Smooth muscle cell (in vitro differentiated cells): ENCODE measurements at regions not wholly inside any gene's neighbourhood (a gene's known extent, or its start where the extent isn't known, plus 50 kb on each side); places are given as distances from the start of the nearest gene placed in this dataset.

Experiments used
- DNase-seq: peaks from one replicate; lab custom pipeline; 2025; ENCODE audit not compliant: unreplicated experiment; lab: John Stamatoyannopoulos, UW
- H2AFZ ChIP-seq: fragments of 200-600 bp; sonication (generic); 2 replicates; pipeline ENCODE4 v1.6.0; 2016; ENCODE audit warnings: antibody characterized with exemption, low read depth, mild to moderate bottlenecking
- H3F3A ChIP-seq: fragments of 200-600 bp; sonication (generic); 2 replicates; pipeline ENCODE4 v1.6.0; 2017; ENCODE audit warnings: antibody characterized with exemption, low read depth
- H3K27ac ChIP-seq: fragments of 200-600 bp; sonication (generic); 2 replicates; pipeline ENCODE4 v1.5.1; 2016; ENCODE audit warnings: low read depth, mild to moderate bottlenecking
- H3K27me3 ChIP-seq: fragments of 200-600 bp; sonication (generic); 2 replicates; pipeline ENCODE4 v1.6.1; 2016; ENCODE audit warnings: low read depth, mild to moderate bottlenecking
- H3K36me3 ChIP-seq: fragments of 200-600 bp; sonication (generic); 2 replicates; pipeline ENCODE4 v1.5.1; 2016; ENCODE audit warnings: low read depth
- H3K4me1 ChIP-seq: fragments of 200-600 bp; sonication (generic); 2 replicates; pipeline ENCODE4 v1.5.1; 2016; ENCODE audit warnings: low read depth
- H3K4me2 ChIP-seq: fragments of 200-600 bp; sonication (generic); 2 replicates; pipeline ENCODE4 v1.6.0; 2016; ENCODE audit warnings: mild to moderate bottlenecking
- H3K4me3 ChIP-seq: fragments of 200-600 bp; sonication (generic); 2 replicates; pipeline ENCODE4 v1.5.1; 2016; ENCODE audit warnings: mild to moderate bottlenecking
- H3K79me2 ChIP-seq: fragments of 200-600 bp; sonication (generic); 2 replicates; pipeline ENCODE4 v1.6.0; 2016; ENCODE audit warnings: low read depth, mild to moderate bottlenecking
- H3K9ac ChIP-seq: fragments of 200-600 bp; sonication (generic); 2 replicates; pipeline ENCODE4 v1.6.0; 2016; ENCODE audit warnings: low read depth
- H3K9me3 ChIP-seq: fragments of 200-600 bp; sonication (generic); replicated peaks from 2 replicates; pipeline ENCODE4 v1.5.1; 2016; ENCODE audit warnings: low read depth
- H4K20me1 ChIP-seq: fragments of 200-600 bp; sonication (generic); 2 replicates; pipeline ENCODE4 v1.6.0; 2016; ENCODE audit warnings: low read depth
- CTCF ChIP-seq: fragments of 200-600 bp; sonication (generic); IDR thresholded peaks from 2 replicates; pipeline ENCODE4 v1.5.1; 2017; ENCODE audit warnings: borderline replicate concordance, mild to moderate bottlenecking, antibody characterized with exemption; ENCODE audit not compliant: insufficient read depth, poor library complexity, severe bottlenecking
- WGBS: methylation state at CpG from one replicate; pipeline ENCODE4 v1.1.7; 2016; ENCODE audit warnings: low lambda C conversion rate; 5-methylcytosine and 5-hydroxymethylcytosine counted together

GRCh38 chr20:56975838-56976237, 290.6 kb downstream of the BMP7 start:
- Histone ChIP-seq H3F3A (no peaks in the 10 kb centered on the region), H3K4me2 (no peak overlapping the region), H3K9me3 (no peaks in the 10 kb centered on the region), H3K79me2 (no peaks in the 10 kb centered on the region), H3K27ac (no peak overlapping the region), H3K36me3 (no peaks in the 10 kb centered on the region), H3K4me3 (no peak overlapping the region), H2AFZ (no peak overlapping the region), H4K20me1 (no peaks in the 10 kb centered on the region), H3K9ac (no peak overlapping the region), H3K4me1 (peaks cover 5% of the 10 kb centered on the region), H3K27me3 (peaks cover 19% of the 10 kb centered on the region)
- WGBS = 90% methylated on average over 2 of the region's 2 CpGs
- no peak for DNase-seq
- TF ChIP-seq CTCF = no peak

- WGBS = 93% methylated on average over 10 of the region's 10 CpGs
- no peak overlapping the region for H3K4me2 ChIP-seq
- no peak overlapping the region for H3K4me3 ChIP-seq
Measured at GRCh38 chr20:56976336-56976735, 290.1 kb downstream of the BMP7 start.

GRCh38 chr20:56978475-56978874, 288.0 kb downstream of the BMP7 start:
- no peak for TF ChIP-seq CTCF
- 92% methylated on average over 13 of the region's 13 CpGs for WGBS
- H3K9me3 ChIP-seq = no peaks in the 10 kb centered on the region

More at GRCh38 chr20:56976336-56976735, 290.1 kb downstream of the BMP7 start:
- H3K79me2 ChIP-seq = no peaks in the 10 kb centered on the region
- TF ChIP-seq CTCF = no peak
- no peak overlapping the region for H2AFZ ChIP-seq
- no peaks in the 10 kb centered on the region for H4K20me1 ChIP-seq
- no peaks in the 10 kb centered on the region for H3K36me3 ChIP-seq
- H3K27ac ChIP-seq = no peak overlapping the region
- peaks cover 5% of the 10 kb centered on the region for H3K4me1 ChIP-seq
- peaks cover 19% of the 10 kb centered on the region for H3K27me3 ChIP-seq
- H3K9ac ChIP-seq = no peak overlapping the region
- H3K9me3 ChIP-seq = no peaks in the 10 kb centered on the region
- no peak for DNase-seq
- H3F3A ChIP-seq = no peaks in the 10 kb centered on the region

GRCh38 chr20:56979125-56979524, 287.3 kb downstream of the BMP7 start:
- no peak for TF ChIP-seq CTCF
- Histone ChIP-seq H4K20me1 (no peaks in the 10 kb centered on the region), H3K9me3 (no peaks in the 10 kb centered on the region), H3K4me2 (no peak overlapping the region), H3K36me3 (no peaks in the 10 kb centered on the region), H3K4me1 (peaks cover 2% of the 10 kb centered on the region), H3K9ac (no peak overlapping the region), H3K4me3 (no peak overlapping the region), H3K27me3 (peaks cover 19% of the 10 kb centered on the region), H3K27ac (no peak overlapping the region), H3K79me2 (no peaks in the 10 kb centered on the region), H2AFZ (no peak overlapping the region), H3F3A (no peaks in the 10 kb centered on the region)
- DNase-seq = no peak
- WGBS = 71% methylated on average over 5 of the region's 5 CpGs

More at GRCh38 chr20:56978475-56978874, 288.0 kb downstream of the BMP7 start:
- no peak overlapping the region for H3K27ac ChIP-seq
- no peaks in the 10 kb centered on the region for H3K36me3 ChIP-seq
- no peaks in the 10 kb centered on the region for H3F3A ChIP-seq
- H2AFZ ChIP-seq = no peak overlapping the region
- H3K4me1 ChIP-seq = peaks cover 5% of the 10 kb centered on the region
- H3K27me3 ChIP-seq = peaks cover 19% of the 10 kb centered on the region
- no peak overlapping the region for H3K9ac ChIP-seq
- H3K79me2 ChIP-seq = no peaks in the 10 kb centered on the region
- H4K20me1 ChIP-seq = no peaks in the 10 kb centered on the region
- H3K4me2 ChIP-seq = no peak overlapping the region
- no peak overlapping the region for H3K4me3 ChIP-seq
- no peak for DNase-seq
